GM12874 (cell line): ENCODE measurements at regions not wholly inside any gene's neighbourhood (a gene's known extent, or its start where the extent isn't known, plus 50 kb on each side); places are given as distances from the start of the nearest gene placed in this dataset.

Experiments
- CTCF ChIP-seq: IDR thresholded peaks from 2 replicates; pipeline ENCODE4 v1.5.1; 2011; ENCODE audit warnings: low read depth, mild to moderate bottlenecking, control low read depth, low read length, moderate library complexity; ENCODE audit not compliant: insufficient read depth

- no peak for TF ChIP-seq CTCF
These were observed 653.0 kb upstream of the MEF2C start for GRCh38 chr5:89536020-89536419.

- no peak for TF ChIP-seq CTCF
These were observed 652.4 kb upstream of the MEF2C start for GRCh38 chr5:89535411-89535810.

DNA sequence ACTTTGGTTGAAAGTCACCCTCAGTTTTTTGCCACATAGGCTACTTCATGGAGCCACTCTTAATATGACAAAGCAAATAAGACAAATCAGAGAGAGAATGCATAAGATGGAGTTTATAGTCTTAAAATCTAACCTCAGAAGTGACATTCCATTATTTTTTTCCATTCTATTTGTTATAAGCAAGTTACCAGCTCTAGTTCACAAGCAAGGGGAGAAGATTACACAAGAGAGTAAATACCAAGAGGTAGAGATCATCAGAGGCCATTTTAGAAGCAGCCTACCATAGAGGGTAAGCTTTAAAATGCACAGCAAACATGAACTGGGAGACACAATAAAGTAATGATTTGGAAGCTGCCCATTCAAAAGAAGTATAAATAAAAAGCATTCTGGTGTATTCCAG, 651.3 kb upstream of the MEF2C start:
- no peak for TF ChIP-seq CTCF

DNA sequence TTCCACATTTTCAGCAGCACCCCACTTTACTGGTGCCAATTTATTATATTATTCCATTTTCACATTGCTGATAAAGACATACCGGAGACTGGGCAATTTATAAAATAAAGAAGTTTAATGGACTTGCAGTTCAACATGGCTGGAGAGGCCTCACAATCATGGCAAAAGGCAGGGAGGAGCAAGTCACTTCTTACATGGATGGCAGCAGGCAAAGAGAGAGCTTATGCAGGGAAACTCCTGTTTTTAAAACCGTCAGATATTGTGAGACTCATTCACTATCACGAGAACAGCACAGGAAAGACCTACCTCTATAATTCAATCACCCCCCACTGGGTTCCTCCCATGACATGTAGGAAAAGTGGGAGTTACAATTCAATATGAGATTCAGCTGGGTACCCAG, 641.8 kb upstream of the MEF2C start:
- no peak for TF ChIP-seq CTCF

GRCh38 chr5:89520771-89521170, 637.8 kb upstream of the MEF2C start:
- no peak for TF ChIP-seq CTCF

DNA sequence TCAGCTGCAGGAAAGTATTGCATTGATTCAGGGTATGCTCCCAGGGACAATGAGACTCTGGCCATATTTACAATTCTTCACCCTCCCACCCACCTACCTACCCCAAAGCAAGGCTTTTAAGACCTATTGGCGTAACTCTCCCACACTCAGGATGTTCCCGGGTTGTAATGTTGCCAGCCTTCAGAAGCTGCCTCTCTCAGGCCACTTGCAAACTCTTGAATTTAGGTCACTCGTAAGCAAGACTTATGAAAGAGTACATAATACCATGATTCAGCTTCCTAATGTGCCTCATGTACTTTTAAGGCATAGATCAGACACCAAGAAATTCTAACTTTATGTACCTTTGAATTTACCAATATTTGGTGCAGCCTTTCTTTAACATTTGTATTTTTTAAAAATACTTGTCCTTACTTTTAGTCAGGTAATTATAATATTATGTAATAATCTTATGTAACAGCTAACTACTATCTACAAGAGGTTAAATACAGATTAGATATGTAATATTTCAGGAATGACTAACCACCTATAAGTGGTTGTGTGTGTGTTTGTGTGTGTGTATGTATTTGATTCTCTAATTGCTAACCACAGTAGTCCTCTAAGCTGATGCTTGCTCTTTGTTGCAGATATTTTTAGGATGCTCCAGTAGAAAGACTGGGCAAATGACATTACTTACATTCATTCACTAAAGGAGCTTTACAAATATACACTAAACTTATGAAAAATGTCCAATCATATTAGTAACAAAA, 630.5 kb upstream of the MEF2C start:
- no peak for TF ChIP-seq CTCF

- no peak for TF ChIP-seq CTCF
These were observed 621.1 kb upstream of the MEF2C start for GRCh38 chr5:89504051-89504450.
